ENCODE measurements at regions not wholly inside any gene's neighbourhood (a gene's known extent, or its start where the extent isn't known, plus 50 kb on each side); places are given as distances from the start of the nearest gene placed in this dataset.
A peak's percentile ranks its signal among the peaks of the same experiment; 100 is the strongest.
"Not testable (repeated sequence)": the region's sequence is repeated elsewhere in the genome, so short reads cannot be mapped to it uniquely, and the experiment has no call there.

GRCh38 chr4:4663028-4663427 lies 121.2 kb upstream of the STX18 start:
- no peak for DNase-seq

- no peak for DNase-seq
Observed at GRCh38 chr4:4662230-4662629, 120.4 kb upstream of the STX18 start.

GRCh38 chr4:4659871-4660651 lies 118.2 kb upstream of the STX18 start:
- peak; percentile 36 to 61 (median 40) for DNase-seq

GRCh38 chr4:4658052-4658451 lies 116.2 kb upstream of the STX18 start:
- no peak for DNase-seq

- no peak for DNase-seq
Observed at GRCh38 chr4:4656977-4657376, 115.1 kb upstream of the STX18 start.

GRCh38 chr4:4655901-4656300 lies 114.1 kb upstream of the STX18 start:
- no peak for DNase-seq

- no peak for DNase-seq
Observed at GRCh38 chr4:4655011-4655410, 113.2 kb upstream of the STX18 start.

- DNase-seq: peak in 1 of 3 donors; percentile 9
Observed at GRCh38 chr4:4651811-4652755, 110.2 kb upstream of the STX18 start.

GRCh38 chr4:4647041-4647440 lies 105.2 kb upstream of the STX18 start:
- peak in 1 of 3 donors; percentile 11 for DNase-seq

- peak in 1 of 3 donors; percentile 11 for DNase-seq
Observed at GRCh38 chr4:4645743-4646142, 103.9 kb upstream of the STX18 start.

GRCh38 chr4:4644277-4644676 lies 102.4 kb upstream of the STX18 start:
- DNase-seq: not testable (repeated sequence)

- DNase-seq: peak in 1 of 3 donors; percentile 15
Observed at GRCh38 chr4:4643743-4644142, 101.9 kb upstream of the STX18 start.

GRCh38 chr4:4643306-4643705 lies 101.5 kb upstream of the STX18 start:
- peak in 1 of 3 donors; percentile 8 for DNase-seq

- DNase-seq: peak in 1 of 3 donors; percentile 8
Observed at GRCh38 chr4:4642496-4643000, 100.7 kb upstream of the STX18 start.

- peak in 1 of 3 donors; percentile 9 for DNase-seq
Observed at GRCh38 chr4:4641661-4642495, 100.0 kb upstream of the STX18 start.

- peak in 1 of 3 donors; percentile 15 for DNase-seq
Observed at GRCh38 chr4:4641254-4641653, 99.4 kb upstream of the STX18 start.

- DNase-seq: peak in 1 of 3 donors; percentile 8
Observed at GRCh38 chr4:4640692-4641091, 98.8 kb upstream of the STX18 start.

GRCh38 chr4:4639370-4639769 lies 97.5 kb upstream of the STX18 start:
- peak in 1 of 3 donors; percentile 10 for DNase-seq

- peak in 1 of 3 donors; percentile 5 for DNase-seq
Observed at GRCh38 chr4:4637710-4638109, 95.9 kb upstream of the STX18 start.

- no peak for DNase-seq
Observed at GRCh38 chr4:4633431-4633830, 91.6 kb upstream of the STX18 start.

GRCh38 chr4:4631150-4631549 lies 89.3 kb upstream of the STX18 start:
- no peak for DNase-seq

GRCh38 chr4:4627906-4628305 lies 86.1 kb upstream of the STX18 start:
- no peak for DNase-seq

GRCh38 chr4:4627111-4627510 lies 85.3 kb upstream of the STX18 start:
- DNase-seq: no peak

All from suppressor macrophage treated with lipopolysaccharide for 1 hour (primary cell).